ENCODE measurements at regions not wholly inside any gene's neighbourhood (a gene's known extent, or its start where the extent isn't known, plus 50 kb on each side); places are given as distances from the start of the nearest gene placed in this dataset.

GRCh38 chr11:95415837-95416304, 184.9 kb upstream of the SESN3 start:
- ChIA-PET POLR2A (no interaction called here), CTCF (no interaction called here)
- Histone ChIP-seq H3K27ac (ENCODE audit: low read depth in 1 of 2, low read length in 2 of 2) (no peak overlapping the region), H3K4me1 (ENCODE audit: insufficient read depth, low read length) (no peaks in the 10 kb centered on the region), H3K27me3 (ENCODE audit: control insufficient read depth in 1 of 2, insufficient read depth in 2 of 2, low read length in 2 of 2) (no peaks in the 10 kb centered on the region), H3K36me3 (ENCODE audit: insufficient read depth, low read length) (no peaks in the 10 kb centered on the region), H3K4me3 (ENCODE audit: low read length) (no peak overlapping the region), H3K9me3 (ENCODE audit: control insufficient read depth in 1 of 2, insufficient read depth in 1 of 2, low read length in 2 of 2) (no peaks in the 10 kb centered on the region)
- H3K4me1 Mint-ChIP-seq (ENCODE audit: low read depth): peaks cover 5% of the 10 kb centered on the region
- no peak overlapping the region for H3K4me3 Mint-ChIP-seq
- DNase-seq: no peak
- intact Hi-C loops (cut with DNase I, micrococcal nuclease): no loop called here
- no peaks in the 10 kb centered on the region for H3K27me3 Mint-ChIP-seq
- no peak for ATAC-seq (ENCODE audit: poor library complexity)
- no peak for TF ChIP-seq CTCF (IDR thresholded peaks at IDR 0.05)
- no peak overlapping the region for H3K27ac Mint-ChIP-seq
- H3K9me3 Mint-ChIP-seq: no peaks in the 10 kb centered on the region
- no peaks in the 10 kb centered on the region for H3K36me3 Mint-ChIP-seq (ENCODE audit: low read depth)

GRCh38 chr11:95414217-95414616, 183.2 kb upstream of the SESN3 start:
- no peak overlapping the region for H3K4me3 ChIP-seq (ENCODE audit: low read length)
- H3K27ac Mint-ChIP-seq: no peak overlapping the region
- no peak overlapping the region for H3K27ac ChIP-seq (ENCODE audit: low read depth in 1 of 2, low read length in 2 of 2)
- no peaks in the 10 kb centered on the region for H3K9me3 Mint-ChIP-seq
- no peaks in the 10 kb centered on the region for H3K36me3 ChIP-seq (ENCODE audit: insufficient read depth, low read length)
- no peaks in the 10 kb centered on the region for H3K27me3 Mint-ChIP-seq
- no peaks in the 10 kb centered on the region for H3K27me3 ChIP-seq (ENCODE audit: control insufficient read depth in 1 of 2, insufficient read depth in 2 of 2, low read length in 2 of 2)
- ATAC-seq (ENCODE audit: poor library complexity) (no peak), DNase-seq (no peak)
- H3K4me1 Mint-ChIP-seq (ENCODE audit: low read depth): peaks cover 8% of the 10 kb centered on the region
- H3K4me1 ChIP-seq (ENCODE audit: insufficient read depth, low read length): no peaks in the 10 kb centered on the region
- H3K9me3 ChIP-seq (ENCODE audit: control insufficient read depth in 1 of 2, insufficient read depth in 1 of 2, low read length in 2 of 2): no peaks in the 10 kb centered on the region
- TF ChIP-seq CTCF (IDR thresholded peaks at IDR 0.05): no peak
- intact Hi-C loops (cut with DNase I, micrococcal nuclease): no loop called here
- no peak overlapping the region for H3K4me3 Mint-ChIP-seq
- CTCF ChIA-PET: no interaction called here
- POLR2A ChIA-PET: no interaction called here
- no peaks in the 10 kb centered on the region for H3K36me3 Mint-ChIP-seq (ENCODE audit: low read depth)

GRCh38 chr11:95413761-95414160, 182.8 kb upstream of the SESN3 start:
- Histone ChIP-seq H3K4me3 (ENCODE audit: low read length) (no peak overlapping the region), H3K9me3 (ENCODE audit: control insufficient read depth in 1 of 2, insufficient read depth in 1 of 2, low read length in 2 of 2) (no peaks in the 10 kb centered on the region), H3K27me3 (ENCODE audit: control insufficient read depth in 1 of 2, insufficient read depth in 2 of 2, low read length in 2 of 2) (no peaks in the 10 kb centered on the region), H3K27ac (ENCODE audit: low read depth in 1 of 2, low read length in 2 of 2) (no peak overlapping the region), H3K4me1 (ENCODE audit: insufficient read depth, low read length) (no peaks in the 10 kb centered on the region), H3K36me3 (ENCODE audit: insufficient read depth, low read length) (no peaks in the 10 kb centered on the region)
- intact Hi-C loops (cut with DNase I, micrococcal nuclease): no loop called here
- TF ChIP-seq CTCF (IDR thresholded peaks at IDR 0.05): no peak
- Mint-ChIP-seq H3K27ac (no peak overlapping the region), H3K9me3 (no peaks in the 10 kb centered on the region), H3K27me3 (no peaks in the 10 kb centered on the region), H3K36me3 (ENCODE audit: low read depth) (no peaks in the 10 kb centered on the region), H3K4me3 (no peak overlapping the region), H3K4me1 (ENCODE audit: low read depth) (peaks cover 8% of the 10 kb centered on the region)
- ChIA-PET POLR2A (no interaction called here), CTCF (interaction anchor here (0.7 kb wide), 1 partner anchor 9 kb away, joined by 3 read pairs; no protein-coding TSS in a partner anchor)
- ATAC-seq (ENCODE audit: poor library complexity): no peak
- DNase-seq: no peak
